GM12878 (cell line): ENCODE measurements at regions not wholly inside any gene's neighbourhood (a gene's known extent, or its start where the extent isn't known, plus 50 kb on each side); places are given as distances from the start of the nearest gene placed in this dataset.

Experiments used
- ASH2L ChIP-seq: fragments of 300-600, 200-600 bp; sonication (generic); IDR thresholded peaks from 2 replicates; pipeline ENCODE4 v1.6.1; 2017; ENCODE audit warnings: low read depth, mild to moderate bottlenecking, borderline replicate concordance
- CEBPB ChIP-seq, 2 experiments: fragments of 150-350 bp in 1 of 2; IDR thresholded peaks; 2 replicates each; pipeline ENCODE4 v1.6.1; 2012 to 2014; ENCODE audit warnings: low read depth in 2 of 2, low read length in 2 of 2, borderline replicate concordance in 1 of 2, inconsistent platforms in 1 of 2
- GABPA ChIP-seq: IDR thresholded peaks from 2 replicates; pipeline ENCODE4 v1.6.1; 2014; ENCODE audit warnings: antibody characterized with exemption, low read depth, mild to moderate bottlenecking, inconsistent platforms
- HCFC1 ChIP-seq: fragments of 150-350 bp; IDR thresholded peaks from 2 replicates; pipeline ENCODE4 v1.6.1; 2014; ENCODE audit warnings: low read length
- POLR2A ChIP-seq: IDR thresholded peaks from 2 replicates; pipeline ENCODE4 v1.6.1; 2011; ENCODE audit warnings: low read depth, mild to moderate bottlenecking, low read length
- TF ChIP-seq, protein P1 (sequence below): fragments of 450-650 bp; IDR thresholded peaks from 2 replicates; pipeline ENCODE4 v1.6.1; 2016; ENCODE audit warnings: mild to moderate bottlenecking, moderate library complexity, borderline replicate concordance

DNA sequence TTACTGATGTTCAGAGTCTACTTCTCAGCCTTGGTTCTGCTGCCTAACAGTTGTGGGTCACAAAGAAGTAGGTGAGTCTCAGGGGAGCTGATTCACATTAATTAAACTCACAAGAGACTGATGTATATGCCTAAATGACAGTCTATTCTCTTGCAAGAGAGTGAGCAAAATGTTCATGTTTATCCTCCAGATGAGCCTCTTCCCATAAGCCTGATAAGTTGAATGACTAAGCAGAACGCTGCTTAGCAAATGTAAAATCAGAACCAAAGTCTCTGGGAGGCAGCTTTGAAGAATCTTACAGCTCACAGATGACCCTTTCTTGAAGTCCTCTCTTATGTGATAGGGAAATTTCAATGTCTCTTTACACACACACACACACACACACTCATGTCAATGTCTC, 1092.2 kb downstream of the TYW1 start:
- TF ChIP-seq, protein P1, sequence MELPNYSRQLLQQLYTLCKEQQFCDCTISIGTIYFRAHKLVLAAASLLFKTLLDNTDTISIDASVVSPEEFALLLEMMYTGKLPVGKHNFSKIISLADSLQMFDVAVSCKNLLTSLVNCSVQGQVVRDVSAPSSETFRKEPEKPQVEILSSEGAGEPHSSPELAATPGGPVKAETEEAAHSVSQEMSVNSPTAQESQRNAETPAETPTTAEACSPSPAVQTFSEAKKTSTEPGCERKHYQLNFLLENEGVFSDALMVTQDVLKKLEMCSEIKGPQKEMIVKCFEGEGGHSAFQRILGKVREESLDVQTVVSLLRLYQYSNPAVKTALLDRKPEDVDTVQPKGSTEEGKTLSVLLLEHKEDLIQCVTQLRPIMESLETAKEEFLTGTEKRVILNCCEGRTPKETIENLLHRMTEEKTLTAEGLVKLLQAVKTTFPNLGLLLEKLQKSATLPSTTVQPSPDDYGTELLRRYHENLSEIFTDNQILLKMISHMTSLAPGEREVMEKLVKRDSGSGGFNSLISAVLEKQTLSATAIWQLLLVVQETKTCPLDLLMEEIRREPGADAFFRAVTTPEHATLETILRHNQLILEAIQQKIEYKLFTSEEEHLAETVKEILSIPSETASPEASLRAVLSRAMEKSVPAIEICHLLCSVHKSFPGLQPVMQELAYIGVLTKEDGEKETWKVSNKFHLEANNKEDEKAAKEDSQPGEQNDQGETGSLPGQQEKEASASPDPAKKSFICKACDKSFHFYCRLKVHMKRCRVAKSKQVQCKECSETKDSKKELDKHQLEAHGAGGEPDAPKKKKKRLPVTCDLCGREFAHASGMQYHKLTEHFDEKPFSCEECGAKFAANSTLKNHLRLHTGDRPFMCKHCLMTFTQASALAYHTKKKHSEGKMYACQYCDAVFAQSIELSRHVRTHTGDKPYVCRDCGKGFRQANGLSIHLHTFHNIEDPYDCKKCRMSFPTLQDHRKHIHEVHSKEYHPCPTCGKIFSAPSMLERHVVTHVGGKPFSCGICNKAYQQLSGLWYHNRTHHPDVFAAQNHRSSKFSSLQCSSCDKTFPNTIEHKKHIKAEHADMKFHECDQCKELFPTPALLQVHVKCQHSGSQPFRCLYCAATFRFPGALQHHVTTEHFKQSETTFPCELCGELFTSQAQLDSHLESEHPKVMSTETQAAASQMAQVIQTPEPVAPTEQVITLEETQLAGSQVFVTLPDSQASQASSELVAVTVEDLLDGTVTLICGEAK, result no peak
- TF ChIP-seq ASH2L, result no peak
- no peak for TF ChIP-seq CEBPB (IDR thresholded peaks at IDR 0.05; ENCODE audit: borderline replicate concordance in 1 of 2, low read depth in 2 of 2, low read length in 2 of 2)
- no peak for TF ChIP-seq GABPA
- no peak for TF ChIP-seq POLR2A
- no peak for TF ChIP-seq HCFC1
